Tibial artery (tissue), 4 donors: ENCODE measurements at regions not wholly inside any gene's neighbourhood (a gene's known extent, or its start where the extent isn't known, plus 50 kb on each side); places are given as distances from the start of the nearest gene placed in this dataset.
A peak's percentile ranks its signal among the peaks of the same experiment; 100 is the strongest.

Experiments
- DNase-seq, 2 donors: peaks; one replicate each; pipeline ENCODE4 v3.0.0-alpha.2; 2019
- H3K27ac ChIP-seq, 2 donors: fragments of 200-600 bp; sonication (generic) in 1 of 2; 1 replicate in 1 of 2; 2 replicates in 1 of 2; pipeline ENCODE4 v1.5.1; 2018 to 2019; ENCODE audit warnings: mild to moderate bottlenecking in 1 of 2
- H3K27me3 ChIP-seq, 2 donors: fragments of 200-600 bp; sonication (generic) in 1 of 2; one replicate each; pipeline versions ENCODE4 v1.5.1 to v1.6.0; 2016 to 2019
- H3K36me3 ChIP-seq, 3 donors: fragments of 200-600 bp; sonication (generic) in 2 of 3; one replicate each; pipeline ENCODE4 v1.5.1; 2016 to 2019; ENCODE audit warnings: mild to moderate bottlenecking in 2 of 3
- H3K4me1 ChIP-seq, 4 donors: fragments of 200-600 bp; sonication (generic) in 2 of 4; 1 replicate in 3 of 4; 2 replicates in 1 of 4; pipeline ENCODE4 v1.5.1; 2016 to 2019
- H3K4me3 ChIP-seq, 2 donors: fragments of 200-600 bp; sonication (generic) in 1 of 2; 1 replicate in 1 of 2; 2 replicates in 1 of 2; pipeline ENCODE4 v1.5.1; 2018 to 2019; ENCODE audit warnings: mild to moderate bottlenecking in 2 of 2
- H3K9me3 ChIP-seq, 3 donors: fragments of 200-600 bp; sonication (generic) in 1 of 3; one replicate each; pipeline ENCODE4 v1.5.1; 2016 to 2019
- CTCF ChIP-seq, 2 experiments: fragments of 200-600 bp in 1 of 2; fragments of 450-650 bp in 1 of 2; IDR thresholded peaks; one replicate each; pipeline ENCODE4 v1.5.1; 2017 to 2019; ENCODE audit warnings: antibody characterized with exemption in 2 of 2, mild to moderate bottlenecking in 1 of 2, moderate library complexity in 1 of 2
- intact Hi-C: fragments of 100-400 bp; cut with DNase I; formaldehyde crosslinking; loops from one replicate; pipeline ENCODE4 v1.15.0; 2023; ENCODE audit warnings: low total_unique reads

GRCh38 chr2:212945526-212945925 lies 205.9 kb downstream of the IKZF2 start:
- no peak for TF ChIP-seq CTCF (IDR thresholded peaks at IDR 0.05)
- H3K9me3 ChIP-seq = no peaks in the 10 kb centered on the region
- intact Hi-C loops = no loop called here

DNA sequence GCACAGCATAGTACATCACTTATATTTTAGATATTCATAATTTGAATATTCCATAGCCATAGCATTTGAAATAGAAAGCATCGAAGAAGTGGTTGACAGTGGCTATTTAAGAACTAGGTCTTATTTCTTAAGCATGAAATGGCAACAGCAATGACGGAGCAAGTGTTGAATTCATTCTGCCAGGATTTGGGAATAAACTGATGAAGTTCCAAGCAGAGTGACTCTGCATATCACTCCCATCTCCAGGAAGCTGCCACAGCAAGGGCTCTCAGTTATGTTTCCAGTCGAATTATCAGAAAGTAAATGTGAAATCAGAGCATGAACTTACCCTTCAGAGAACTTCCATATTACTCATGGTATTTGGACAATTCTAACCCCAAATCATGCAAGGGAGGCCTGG lies 208.1 kb downstream of the IKZF2 start:
- Histone ChIP-seq H3K9me3 (no peaks in the 10 kb centered on the region), H3K27me3 (no peaks in the 10 kb centered on the region), H3K4me1 (peaks cover 0 to 20% (median 4%) of the 10 kb centered on the region in 4 donors), H3K36me3 (no peaks in the 10 kb centered on the region), H3K27ac (peak overlapping the region in 1 of 2 donors; percentile 25), H3K4me3 (no peak overlapping the region)
- intact Hi-C loops = no loop called here
- TF ChIP-seq CTCF (IDR thresholded peaks at IDR 0.05) = no peak
- DNase-seq = no peak

More at GRCh38 chr2:212945526-212945925, 205.9 kb downstream of the IKZF2 start:
- Histone ChIP-seq H3K27ac (no peak overlapping the region), H3K36me3 (no peaks in the 10 kb centered on the region), H3K4me1 (peaks cover 0 to 21% (median 4%) of the 10 kb centered on the region in 4 donors), H3K4me3 (no peak overlapping the region), H3K27me3 (no peaks in the 10 kb centered on the region)
- DNase-seq = no peak

GRCh38 chr2:212941361-212941760 lies 210.1 kb downstream of the IKZF2 start:
- no peak for DNase-seq
- no peaks in the 10 kb centered on the region for H3K9me3 ChIP-seq
- H3K27ac ChIP-seq = no peak overlapping the region
- no peak for TF ChIP-seq CTCF (IDR thresholded peaks at IDR 0.05)
- H3K4me3 ChIP-seq = no peak overlapping the region
- H3K36me3 ChIP-seq = no peaks in the 10 kb centered on the region
- intact Hi-C loops = no loop called here
- H3K4me1 ChIP-seq = peaks cover 0 to 20% (median 4%) of the 10 kb centered on the region in 4 donors
- H3K27me3 ChIP-seq = no peaks in the 10 kb centered on the region

GRCh38 chr2:212940816-212941215 lies 210.6 kb downstream of the IKZF2 start:
- no peak for DNase-seq
- no peak overlapping the region for H3K27ac ChIP-seq
- H3K4me3 ChIP-seq = no peak overlapping the region
- intact Hi-C loops = no loop called here
- no peaks in the 10 kb centered on the region for H3K27me3 ChIP-seq
- H3K36me3 ChIP-seq = no peaks in the 10 kb centered on the region
- no peak for TF ChIP-seq CTCF (IDR thresholded peaks at IDR 0.05)
- no peaks in the 10 kb centered on the region for H3K9me3 ChIP-seq
- peaks cover 0 to 20% (median 4%) of the 10 kb centered on the region in 4 donors for H3K4me1 ChIP-seq

GRCh38 chr2:212939777-212940531 lies 211.5 kb downstream of the IKZF2 start:
- Histone ChIP-seq H3K27me3 (no peaks in the 10 kb centered on the region), H3K9me3 (no peaks in the 10 kb centered on the region), H3K27ac (no peak overlapping the region), H3K4me1 (peaks cover 0 to 20% (median 4%) of the 10 kb centered on the region in 4 donors), H3K4me3 (no peak overlapping the region), H3K36me3 (no peaks in the 10 kb centered on the region)
- no peak for DNase-seq
- intact Hi-C loops = no loop called here
- no peak for TF ChIP-seq CTCF (IDR thresholded peaks at IDR 0.05)
